ENCODE measurements at regions not wholly inside any gene's neighbourhood (a gene's known extent, or its start where the extent isn't known, plus 50 kb on each side); places are given as distances from the start of the nearest gene placed in this dataset.

DNA sequence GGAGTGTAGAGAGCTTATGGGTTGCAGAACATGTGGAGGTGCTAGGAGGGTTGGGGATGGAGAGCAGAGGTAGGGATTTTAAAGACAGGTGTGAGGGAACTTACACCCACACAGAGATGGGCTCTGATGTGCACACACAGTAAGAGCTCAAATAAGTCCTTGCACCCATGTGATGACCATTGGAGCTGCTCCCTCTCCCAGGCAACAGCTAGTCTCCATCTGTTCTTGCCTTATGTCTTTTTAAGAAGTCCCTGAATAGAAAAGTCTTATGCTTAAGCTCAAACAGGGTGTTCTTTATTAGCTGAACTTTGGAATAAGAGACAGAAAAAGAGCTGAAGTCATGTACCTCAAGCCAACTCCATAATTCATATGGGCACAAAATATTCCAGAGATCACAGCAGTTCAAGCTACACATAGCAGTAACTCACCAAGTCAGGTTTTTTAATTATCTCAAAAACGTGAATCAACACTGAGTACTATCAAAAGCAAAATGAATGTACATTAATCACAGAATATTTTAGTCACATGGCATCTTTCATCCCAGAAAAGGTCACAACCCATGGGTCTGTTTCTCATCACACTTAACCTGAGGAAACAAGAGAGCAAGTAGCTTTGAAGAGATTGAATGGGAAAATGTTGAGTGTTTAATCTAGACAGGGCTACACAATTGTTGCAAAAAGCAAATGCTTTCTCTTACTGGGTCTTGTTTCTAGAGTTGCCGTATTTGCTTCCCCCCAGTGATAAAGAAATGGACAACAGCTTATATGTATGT, 1513.6 kb upstream of the SEL1L start:
- Histone ChIP-seq H3K4me1 (replicated peaks) (no peaks in the 10 kb centered on the region), H3K36me3 (no peaks in the 10 kb centered on the region), H3K27me3 (replicated peaks; ENCODE audit: insufficient read depth) (no peaks in the 10 kb centered on the region), H3K9me3 (no peaks in the 10 kb centered on the region), H3K27ac (no peak overlapping the region), H3K4me3 (no peak overlapping the region)
- intact Hi-C loops (cut with DNase I) = no loop called here
- 81% methylated on average over 2 of the region's 2 CpGs for WGBS
- TF ChIP-seq POLR2A (IDR thresholded peaks at IDR 0.05) (no peak), CTCF (IDR thresholded peaks at IDR 0.05) (no peak), POLR2AphosphoS5 (IDR thresholded peaks at IDR 0.05) (no peak)
- DNase-seq (ENCODE audit: low spot score) = no peak

DNA sequence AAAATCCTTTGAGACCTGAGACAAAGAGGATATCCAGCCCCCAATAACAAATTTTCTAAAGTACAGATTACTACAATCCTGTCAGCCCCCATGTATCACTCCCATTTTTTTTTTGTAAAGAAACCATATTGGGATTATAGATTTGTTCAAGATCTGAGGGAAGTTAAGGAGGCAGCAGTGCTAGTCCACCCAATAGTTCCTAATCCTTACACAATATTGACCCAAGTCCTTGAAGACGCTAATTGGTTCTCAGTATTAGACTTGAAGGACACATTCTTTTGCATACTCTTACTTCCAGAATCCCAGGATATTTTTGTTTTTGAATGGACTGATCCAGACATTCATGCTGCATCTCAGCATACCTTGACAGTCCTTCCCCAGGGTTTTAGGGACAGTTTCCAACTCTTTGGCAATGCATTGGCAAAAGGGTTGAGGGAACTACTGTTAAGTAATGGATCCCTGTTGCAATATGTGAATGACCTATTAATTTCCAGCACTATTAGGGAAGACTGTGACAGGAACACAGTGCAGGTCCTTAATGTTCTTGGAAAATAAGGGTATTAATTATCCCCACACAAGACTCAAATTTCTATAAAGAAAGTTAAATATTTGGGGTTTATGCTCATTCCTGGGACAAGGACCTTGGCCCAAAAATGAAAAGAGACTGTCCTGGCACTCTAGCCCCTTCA, 1519.5 kb upstream of the SEL1L start:
- WGBS = 93% methylated on average over 1 of the region's 1 CpG
- no peak for TF ChIP-seq POLR2AphosphoS5 (IDR thresholded peaks at IDR 0.05)
- no peak for TF ChIP-seq POLR2A (IDR thresholded peaks at IDR 0.05)
- TF ChIP-seq CTCF (IDR thresholded peaks at IDR 0.05) = no peak
- intact Hi-C loops (cut with DNase I) = no loop called here
- Histone ChIP-seq H3K27ac (no peak overlapping the region), H3K9me3 (no peaks in the 10 kb centered on the region), H3K36me3 (no peaks in the 10 kb centered on the region), H3K4me1 (replicated peaks) (no peaks in the 10 kb centered on the region), H3K4me3 (no peak overlapping the region), H3K27me3 (replicated peaks; ENCODE audit: insufficient read depth) (no peaks in the 10 kb centered on the region)
- DNase-seq (ENCODE audit: low spot score) = no peak

DNA sequence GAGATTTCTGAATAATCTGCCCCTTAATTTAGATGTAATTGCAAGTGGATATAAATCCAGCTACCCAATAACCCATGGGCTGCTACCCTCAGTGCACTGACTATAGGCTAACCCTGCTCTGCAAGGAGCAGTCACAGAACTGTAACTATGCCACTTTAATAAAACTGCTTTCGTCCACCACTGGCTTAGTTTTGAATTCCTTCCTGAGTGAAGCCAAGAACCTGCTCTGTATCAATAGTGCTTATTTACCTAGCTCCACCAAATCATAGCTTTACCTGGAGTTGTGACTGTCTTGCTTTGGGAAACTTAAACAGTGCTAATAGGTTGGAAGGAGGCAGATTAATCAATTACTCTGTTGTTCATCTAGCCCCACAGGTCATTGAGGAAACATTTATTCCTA, 1524.4 kb upstream of the SEL1L start:
- Histone ChIP-seq H3K4me3 (no peak overlapping the region), H3K9me3 (no peaks in the 10 kb centered on the region), H3K27me3 (replicated peaks; ENCODE audit: insufficient read depth) (no peaks in the 10 kb centered on the region), H3K4me1 (replicated peaks) (no peaks in the 10 kb centered on the region), H3K36me3 (no peaks in the 10 kb centered on the region), H3K27ac (no peak overlapping the region)
- TF ChIP-seq CTCF (IDR thresholded peaks at IDR 0.05) (no peak), POLR2A (IDR thresholded peaks at IDR 0.05) (no peak), POLR2AphosphoS5 (IDR thresholded peaks at IDR 0.05) (no peak)
- no peak for DNase-seq (ENCODE audit: low spot score)
- intact Hi-C loops (cut with DNase I) = no loop called here
- 29% methylated on average over 1 of the region's 1 CpG for WGBS

DNA sequence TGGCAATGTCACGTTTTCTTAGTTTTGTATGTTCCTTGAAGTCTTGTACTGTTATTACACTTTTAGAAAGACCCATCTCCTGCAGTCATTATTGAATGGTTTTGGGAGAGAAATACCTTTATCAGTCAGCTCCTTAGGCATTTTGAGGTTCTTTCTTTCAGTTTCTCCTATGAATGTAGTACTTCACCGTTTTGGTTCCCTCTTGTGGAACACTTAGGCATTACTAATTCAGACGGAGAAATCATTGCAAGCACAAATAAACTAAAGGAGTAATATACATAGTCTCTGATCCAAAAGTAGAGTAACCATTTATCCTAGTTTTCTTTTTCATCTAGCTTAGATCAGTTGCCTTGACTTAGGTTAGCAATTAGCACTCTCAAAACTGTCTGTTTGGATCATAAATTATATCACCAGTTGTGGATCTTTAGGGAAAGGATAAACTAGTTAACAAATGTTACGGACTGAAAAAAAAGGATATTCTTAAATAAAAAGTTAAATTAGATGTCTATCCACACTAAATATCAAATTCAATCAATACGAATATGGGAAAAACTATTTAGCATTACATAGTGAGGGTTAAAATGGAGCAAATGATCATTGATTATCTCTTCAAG, 1538.3 kb upstream of the SEL1L start:
- no peak overlapping the region for H3K4me3 ChIP-seq
- intact Hi-C loops (cut with DNase I) = no loop called here
- 65% methylated on average over 5 of the region's 5 CpGs for whole genome bisulfite sequencing
- H3K27ac ChIP-seq = no peak overlapping the region
- DNase-seq (ENCODE audit: low spot score) = no peak
- H3K9me3 ChIP-seq = no peaks in the 10 kb centered on the region
- no peaks in the 10 kb centered on the region for H3K4me1 ChIP-seq (replicated peaks)
- H3K36me3 ChIP-seq = no peaks in the 10 kb centered on the region
- TF ChIP-seq POLR2A (IDR thresholded peaks at IDR 0.05) (no peak), CTCF (IDR thresholded peaks at IDR 0.05) (peak in 2 of 4 experiments; percentile 10 to 32)
- H3K27me3 ChIP-seq (replicated peaks; ENCODE audit: insufficient read depth) = no peaks in the 10 kb centered on the region

Data from prostate gland (tissue), 2 donors.